NCI-H2227 (cell line): ENCODE measurements at regions not wholly inside any gene's neighbourhood (a gene's known extent, or its start where the extent isn't known, plus 50 kb on each side); places are given as distances from the start of the nearest gene placed in this dataset.
"Not testable (repeated sequence)": the region's sequence is repeated elsewhere in the genome, so short reads cannot be mapped to it uniquely, and the experiment has no call there.

Experiments used
- DNase-seq: peaks from one replicate; lab custom pipeline; 2025; ENCODE audit not compliant: unreplicated experiment; lab: John Stamatoyannopoulos, UW

- no peak for DNase-seq
Measured at GRCh38 chr3:102896851-102897621, 462.2 kb downstream of the ZPLD1 start.

DNA sequence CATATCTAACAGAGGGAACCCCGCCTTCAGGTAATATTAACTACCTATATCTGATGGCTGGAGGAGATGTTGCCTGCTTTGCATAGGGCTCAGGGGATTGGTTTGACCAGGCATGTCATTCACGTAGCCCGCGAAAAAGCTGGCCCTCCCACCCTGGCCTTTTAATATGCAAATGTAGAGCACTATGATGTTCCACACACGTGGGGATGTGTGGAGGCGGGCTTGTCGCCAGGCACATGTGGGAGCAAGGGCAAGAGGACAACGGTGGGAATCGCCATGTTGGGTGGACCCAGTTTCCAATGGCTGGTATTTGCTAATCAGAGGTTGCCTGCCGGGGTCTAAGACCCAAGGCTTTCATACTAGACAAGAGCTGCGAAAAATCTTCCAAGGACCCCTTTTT is 469.8 kb downstream of the ZPLD1 start:
- DNase-seq, result no peak

DNA sequence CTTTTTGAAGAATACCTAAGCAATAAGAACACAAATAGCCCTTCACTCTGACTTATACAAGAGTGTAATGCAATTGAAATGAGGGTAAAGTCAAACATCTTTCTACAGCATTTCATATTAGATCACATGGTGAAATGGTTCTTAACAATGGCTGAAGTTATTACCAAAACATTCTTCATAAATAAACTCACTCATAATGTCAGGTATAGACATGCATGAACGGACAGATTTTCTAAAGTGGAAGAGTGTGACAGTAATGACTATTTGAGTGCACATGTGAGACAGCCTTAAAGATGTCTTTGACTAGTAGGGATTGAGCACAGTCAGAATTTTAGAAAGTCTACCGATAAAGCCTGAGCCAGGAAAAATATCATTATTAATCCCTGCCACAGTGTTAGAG is 471.0 kb downstream of the ZPLD1 start:
- no peak for DNase-seq

DNA sequence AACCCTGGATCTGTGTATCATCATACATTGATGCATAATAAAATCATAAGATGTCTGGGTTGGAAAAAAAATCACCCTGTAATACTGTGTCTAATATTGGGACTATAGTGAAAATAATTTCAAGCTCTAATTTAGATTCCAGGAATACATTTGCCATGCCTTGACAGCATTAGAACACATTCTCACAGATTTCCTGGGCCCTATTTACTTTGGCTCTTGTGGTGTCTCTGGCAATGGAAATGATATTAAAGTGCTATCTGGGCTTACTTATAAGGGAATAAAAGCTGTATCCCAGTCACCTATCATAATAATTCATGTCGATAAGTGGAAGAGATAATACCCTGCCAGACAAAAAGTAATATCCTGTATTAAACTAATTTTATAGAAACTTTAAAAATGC is 472.0 kb downstream of the ZPLD1 start:
- DNase-seq, result no peak

DNA sequence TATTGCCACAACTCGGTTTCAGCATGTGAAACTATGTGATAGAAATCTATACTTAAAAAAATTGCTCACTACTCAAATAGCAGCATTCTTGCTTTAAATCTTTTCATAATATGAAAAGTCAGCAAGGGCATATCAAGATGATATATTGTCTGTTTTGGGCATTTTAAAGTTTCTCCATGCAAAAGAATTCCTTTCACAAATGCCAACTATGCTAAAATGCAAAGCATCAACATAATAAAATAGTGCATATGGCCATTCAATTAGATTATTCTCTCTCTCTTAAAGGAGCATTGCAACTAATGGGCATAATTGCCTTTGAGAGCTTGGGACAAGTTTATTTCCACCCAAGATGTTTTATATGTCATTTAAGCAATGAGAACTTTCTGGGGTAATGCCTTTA is 475.1 kb downstream of the ZPLD1 start:
- no peak for DNase-seq

DNA sequence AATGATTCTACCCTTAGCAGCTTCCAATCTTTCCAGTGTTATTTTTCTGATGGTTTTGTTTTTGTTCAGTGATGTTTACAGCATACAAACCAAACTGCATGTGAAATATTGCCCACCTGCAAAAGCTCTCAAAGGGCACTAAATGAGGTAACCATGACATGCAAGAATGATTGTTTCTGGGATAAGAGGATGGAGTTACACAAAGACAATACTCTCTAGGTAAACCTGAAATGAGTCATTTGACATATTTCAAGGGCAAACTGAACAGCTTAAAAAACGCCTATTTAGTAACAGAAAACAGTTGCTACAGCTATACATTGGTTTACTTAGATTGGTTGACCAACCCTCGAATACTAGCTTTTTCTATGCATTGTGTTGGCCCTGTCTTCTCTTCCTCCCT is 481.7 kb downstream of the ZPLD1 start:
- DNase-seq, result no peak

DNA sequence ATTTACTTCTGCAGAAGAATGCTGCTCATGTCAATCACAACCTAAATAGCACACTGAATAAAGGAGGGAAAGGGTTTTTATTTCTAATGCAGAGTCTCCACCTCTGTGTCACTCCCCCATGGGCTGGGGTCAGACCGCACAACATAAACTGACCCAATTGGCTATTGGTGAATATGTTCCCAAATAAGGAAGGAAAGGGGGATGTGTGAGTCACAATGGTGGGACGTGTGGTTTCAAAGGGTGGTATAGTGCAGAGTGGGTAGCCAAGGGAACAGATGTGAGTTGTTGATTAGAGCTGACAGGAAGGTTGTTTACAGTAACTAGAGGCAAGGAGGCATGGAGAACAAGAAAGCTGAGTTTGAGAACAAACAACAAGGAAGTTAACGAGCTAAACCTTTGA is 491.8 kb downstream of the ZPLD1 start:
- DNase-seq, result no peak

GRCh38 chr3:102933377-102933776 is 498.6 kb downstream of the ZPLD1 start:
- DNase-seq, result no peak

DNA sequence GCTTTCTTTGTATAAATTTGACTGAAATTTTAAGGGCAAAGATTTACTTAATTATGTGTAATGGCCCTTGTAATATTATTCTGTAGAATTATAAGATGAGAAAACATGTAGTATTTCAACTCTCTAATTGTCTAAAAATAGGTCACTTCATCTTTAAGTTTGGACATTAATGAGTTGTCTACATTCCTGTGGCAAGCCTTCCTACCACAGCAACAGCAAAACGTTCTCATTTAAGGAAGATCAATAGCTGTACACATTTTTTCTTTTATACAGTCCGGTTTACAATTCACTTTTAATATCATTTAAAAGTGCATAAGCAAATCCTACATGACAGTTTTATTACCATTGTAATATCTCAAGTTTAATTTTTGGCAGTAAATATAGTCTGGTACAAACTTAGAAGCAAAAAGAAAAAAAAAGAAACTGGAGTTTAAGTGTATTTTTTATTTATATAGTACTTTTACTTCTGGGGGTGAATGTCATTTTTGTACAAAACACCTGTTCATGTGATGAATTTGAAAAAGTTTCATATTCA is 501.8 kb downstream of the ZPLD1 start:
- DNase-seq, result no peak

GRCh38 chr3:102941786-102942185 is 507.0 kb downstream of the ZPLD1 start:
- DNase-seq, result no peak

DNA sequence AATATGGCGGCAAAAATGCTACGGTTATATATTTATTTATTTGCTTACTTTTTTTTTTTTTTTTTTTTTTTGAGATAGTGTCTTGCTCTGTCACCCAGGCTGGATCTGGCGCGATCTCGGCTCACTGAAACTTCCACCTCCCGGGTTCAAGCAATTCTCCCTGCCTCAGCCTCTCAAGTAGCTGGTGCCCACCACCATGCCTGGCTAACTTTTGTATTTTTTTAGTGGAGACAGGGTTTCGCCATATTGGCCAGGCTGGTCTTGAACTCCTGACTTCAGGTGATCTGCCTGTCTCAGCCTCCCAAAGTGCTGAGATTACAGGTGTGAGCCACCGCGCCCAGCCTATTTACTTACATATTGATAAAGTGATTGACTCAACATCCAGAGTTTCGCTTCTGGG is 511.6 kb downstream of the ZPLD1 start:
- DNase-seq, result not testable (repeated sequence)

DNA sequence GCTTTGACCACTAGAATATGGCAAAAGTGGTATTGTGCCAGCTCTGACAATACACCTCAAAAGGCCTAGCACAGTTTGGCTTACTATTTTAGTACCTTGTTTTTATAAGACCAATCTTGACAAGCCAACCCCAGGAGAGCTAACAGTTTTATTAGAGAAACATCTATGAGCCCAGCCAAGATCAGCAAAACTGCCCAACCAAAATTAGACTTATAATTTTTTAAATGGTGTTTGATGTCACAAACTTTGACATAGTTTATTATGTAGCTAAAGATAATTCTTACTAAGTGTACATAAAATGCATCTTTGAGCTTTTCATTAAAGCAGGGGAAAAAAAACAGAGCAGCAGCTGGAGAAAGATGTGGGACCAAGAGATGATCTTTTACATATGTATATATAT is 537.5 kb downstream of the ZPLD1 start:
- DNase-seq, result no peak

DNA sequence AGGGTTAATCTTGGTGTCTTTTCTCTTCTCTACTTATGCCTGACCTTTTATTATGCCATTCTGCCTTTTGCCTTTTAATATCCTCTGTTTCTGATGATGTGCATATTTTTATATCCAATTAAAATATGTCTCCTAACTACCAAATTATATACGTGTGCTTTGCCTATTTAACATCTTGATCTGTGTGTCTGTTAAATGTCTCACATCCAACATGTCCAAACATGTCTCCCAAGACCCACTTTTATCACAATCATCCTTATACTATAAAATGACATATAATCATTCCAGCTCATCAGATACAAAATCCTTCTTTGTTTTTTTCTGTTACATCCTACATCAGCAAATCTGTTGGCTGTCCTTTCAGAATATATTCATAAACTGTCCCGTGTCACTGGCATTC is 539.5 kb downstream of the ZPLD1 start:
- DNase-seq, result no peak

- no peak for DNase-seq
Measured at GRCh38 chr3:102979191-102979590, 544.4 kb downstream of the ZPLD1 start.

DNA sequence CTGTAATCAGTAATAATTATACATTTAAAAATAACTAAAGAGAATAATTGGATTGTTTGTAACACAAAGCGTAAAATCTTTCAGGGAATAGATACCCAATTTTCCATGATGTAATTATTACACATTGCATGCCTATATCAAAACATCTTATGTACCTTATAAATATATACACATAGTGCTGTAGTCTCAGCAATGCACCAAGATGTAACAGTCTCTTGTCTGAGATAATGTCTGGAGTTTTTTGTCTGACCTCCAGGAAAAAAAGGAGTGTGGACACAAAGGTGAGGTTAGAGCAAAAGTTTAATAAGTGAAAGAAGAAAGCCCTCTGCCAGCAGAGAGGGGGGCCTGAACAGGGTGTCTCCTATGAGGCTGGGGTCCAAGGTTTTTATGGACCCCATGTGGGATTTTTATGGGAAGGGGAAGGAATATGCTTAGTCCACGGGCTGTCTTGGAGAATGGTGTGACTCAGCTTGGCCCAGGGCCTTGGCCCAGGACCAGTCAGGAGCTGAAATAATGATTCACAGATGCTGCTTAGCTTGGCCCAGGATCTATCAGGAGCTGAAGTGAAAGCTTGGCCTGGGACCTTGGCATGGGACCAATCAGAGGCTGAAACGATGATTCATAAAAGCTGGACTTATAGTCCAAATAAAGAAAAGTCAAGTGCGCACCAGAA is 545.0 kb downstream of the ZPLD1 start:
- DNase-seq, result no peak

DNA sequence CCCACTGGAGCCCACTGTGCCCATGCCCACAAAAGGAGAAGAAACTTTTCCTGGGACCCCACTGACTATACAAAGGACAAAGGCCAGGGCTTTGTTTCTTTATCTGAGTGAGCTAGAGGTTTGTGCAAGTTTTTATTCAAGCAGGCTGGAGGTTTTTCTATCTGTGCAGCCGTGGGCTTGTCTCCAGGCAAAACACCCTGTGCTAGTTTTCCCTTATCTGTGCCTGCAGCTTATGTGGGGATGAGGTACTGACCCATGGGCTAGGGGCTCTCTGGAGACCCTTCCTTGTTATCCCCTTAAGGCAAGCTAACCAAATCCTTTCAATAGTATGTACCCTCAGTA is 545.5 kb downstream of the ZPLD1 start:
- no peak for DNase-seq

- no peak for DNase-seq
Measured at GRCh38 chr3:103002425-103003176, 567.8 kb downstream of the ZPLD1 start.

DNA sequence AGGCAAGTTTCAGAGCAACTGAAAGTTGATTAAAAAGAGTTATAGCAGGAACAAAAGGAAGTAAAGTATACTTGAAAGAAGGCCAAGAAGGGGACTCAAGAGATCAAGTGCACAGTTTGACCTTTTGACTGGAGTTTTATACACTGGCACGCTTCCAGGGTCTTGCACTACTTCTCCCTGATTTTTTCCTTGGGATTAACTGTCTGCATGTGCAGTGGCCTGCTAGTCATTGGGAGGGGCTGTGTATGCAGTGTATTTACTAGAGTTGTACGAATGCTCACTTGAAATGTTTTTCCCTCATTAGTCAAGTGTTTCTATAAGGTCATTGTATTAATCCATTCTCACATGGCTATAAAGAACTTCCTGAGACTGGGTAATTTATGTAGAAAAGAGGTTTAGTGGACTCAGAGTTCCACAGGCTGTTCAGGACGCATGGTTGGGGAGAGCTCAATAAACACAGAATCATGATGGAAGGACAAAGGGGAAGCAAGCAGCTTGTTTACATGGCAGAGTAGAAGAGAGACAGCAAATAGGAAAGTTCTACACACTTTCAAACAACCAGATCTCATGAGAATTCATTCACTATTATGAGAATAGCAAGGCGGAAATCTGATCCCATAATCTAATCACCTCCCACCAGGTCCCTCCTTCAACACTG is 571.8 kb downstream of the ZPLD1 start:
- no peak for DNase-seq

GRCh38 chr3:103009609-103010008 is 574.8 kb downstream of the ZPLD1 start:
- DNase-seq, result no peak

DNA sequence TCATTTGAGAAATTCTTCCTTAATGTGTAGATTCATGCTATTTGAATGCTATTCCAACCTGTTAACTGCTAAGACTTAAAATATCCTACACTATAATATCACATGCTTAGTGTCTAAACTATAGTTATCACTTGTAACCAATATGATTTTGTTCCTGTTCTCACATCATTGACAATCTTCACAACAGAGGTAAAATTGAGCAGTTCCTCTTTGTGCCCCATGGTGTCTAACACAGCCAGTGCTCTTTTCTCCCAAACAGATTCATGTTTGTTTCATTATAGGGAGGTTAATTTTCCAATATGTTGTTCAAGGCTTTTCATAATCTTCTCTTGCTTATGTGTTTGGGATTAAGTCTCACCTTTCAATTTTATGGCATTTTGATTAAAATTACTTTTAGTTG is 591.1 kb downstream of the ZPLD1 start:
- DNase-seq, result no peak

- no peak for DNase-seq
Measured at GRCh38 chr3:103033841-103034240, 599.0 kb downstream of the ZPLD1 start.
